Dendritic cell treated with granulocyte-macrophage colony-stimulating factor and Interleukin-4, amounts not matched to agents 40 ng/mL and 50 ng/mL, for 4 days (primary cell): ENCODE measurements at regions not wholly inside any gene's neighbourhood (a gene's known extent, or its start where the extent isn't known, plus 50 kb on each side); places are given as distances from the start of the nearest gene placed in this dataset.

Source experiments
- H3K27ac Mint-ChIP-seq: one replicate; pipeline ENCODE4 v1.8.0; 2022; ENCODE audit warnings: mild to moderate bottlenecking, mixed read lengths
- H3K27me3 Mint-ChIP-seq: one replicate; pipeline ENCODE4 v1.8.0; 2022; ENCODE audit warnings: mild to moderate bottlenecking, mixed read lengths
- H3K36me3 Mint-ChIP-seq: one replicate; pipeline ENCODE4 v1.8.0; 2022; ENCODE audit warnings: low read depth, mixed read lengths
- H3K4me1 Mint-ChIP-seq: one replicate; pipeline ENCODE4 v1.8.0; 2022; ENCODE audit warnings: low read depth, mixed read lengths
- H3K4me3 Mint-ChIP-seq: one replicate; pipeline ENCODE4 v1.8.0; 2022; ENCODE audit warnings: mild to moderate bottlenecking, moderate library complexity, mixed read lengths
- H3K9me3 Mint-ChIP-seq: one replicate; pipeline ENCODE4 v1.8.0; 2022; ENCODE audit warnings: mixed read lengths
- intact Hi-C: fragments of 100-400 bp; cut with micrococcal nuclease; formaldehyde crosslinking; loops from one replicate; pipeline ENCODE4 v1.15.0; 2022

DNA sequence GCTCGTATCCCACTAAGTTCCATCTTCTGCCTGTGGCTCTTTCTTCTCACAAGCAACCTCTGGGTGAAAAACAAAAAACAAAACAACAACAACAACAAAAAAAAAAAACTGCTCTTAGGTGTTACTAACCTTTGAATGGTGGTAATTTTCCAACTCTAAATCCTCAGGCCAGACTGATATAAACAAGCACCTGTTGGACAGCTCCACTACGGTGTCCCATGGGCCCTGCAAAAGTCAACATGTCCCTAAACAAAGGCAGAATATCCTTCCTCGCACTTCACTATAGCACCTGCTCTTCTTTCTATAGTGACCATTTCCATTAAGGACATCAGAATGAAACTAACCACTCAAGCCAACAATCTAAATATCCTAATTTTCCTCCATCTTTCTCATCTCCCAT is 54.6 kb upstream of the PARM1 start:
- Mint-ChIP-seq H3K27ac (no peak overlapping the region), H3K9me3 (peaks cover 8% of the 10 kb centered on the region), H3K4me1 (peaks cover 7% of the 10 kb centered on the region), H3K36me3 (no peaks in the 10 kb centered on the region), H3K27me3 (peaks cover 4% of the 10 kb centered on the region), H3K4me3 (no peak overlapping the region)
- intact Hi-C loops: no loop called here

DNA sequence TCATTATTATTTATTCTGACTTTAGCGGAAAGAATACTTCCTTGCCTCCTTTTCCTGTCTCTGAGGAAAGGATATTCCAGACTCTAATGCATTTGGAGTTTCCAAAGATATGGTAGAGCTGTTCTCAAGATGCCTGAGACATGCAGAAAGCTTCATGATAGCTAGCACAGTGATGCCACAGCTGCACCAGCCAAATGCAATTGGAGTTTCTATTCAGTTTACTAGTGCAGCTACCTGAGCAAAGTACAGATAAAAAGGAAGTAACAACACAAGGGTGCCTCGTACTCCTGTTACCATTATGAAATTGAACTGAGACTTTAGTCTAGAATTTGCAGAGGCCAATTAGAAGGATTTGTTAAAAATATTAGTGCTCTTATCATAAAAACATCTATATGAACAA is 57.5 kb upstream of the PARM1 start:
- Mint-ChIP-seq H3K9me3 (peaks cover 2% of the 10 kb centered on the region), H3K4me3 (no peak overlapping the region), H3K27ac (no peak overlapping the region), H3K4me1 (no peaks in the 10 kb centered on the region), H3K27me3 (peaks cover 7% of the 10 kb centered on the region), H3K36me3 (no peaks in the 10 kb centered on the region)
- intact Hi-C loops: loop anchor here (2.0 kb wide), 1 partner anchor 243 kb away; no protein-coding TSS in a partner anchor

DNA sequence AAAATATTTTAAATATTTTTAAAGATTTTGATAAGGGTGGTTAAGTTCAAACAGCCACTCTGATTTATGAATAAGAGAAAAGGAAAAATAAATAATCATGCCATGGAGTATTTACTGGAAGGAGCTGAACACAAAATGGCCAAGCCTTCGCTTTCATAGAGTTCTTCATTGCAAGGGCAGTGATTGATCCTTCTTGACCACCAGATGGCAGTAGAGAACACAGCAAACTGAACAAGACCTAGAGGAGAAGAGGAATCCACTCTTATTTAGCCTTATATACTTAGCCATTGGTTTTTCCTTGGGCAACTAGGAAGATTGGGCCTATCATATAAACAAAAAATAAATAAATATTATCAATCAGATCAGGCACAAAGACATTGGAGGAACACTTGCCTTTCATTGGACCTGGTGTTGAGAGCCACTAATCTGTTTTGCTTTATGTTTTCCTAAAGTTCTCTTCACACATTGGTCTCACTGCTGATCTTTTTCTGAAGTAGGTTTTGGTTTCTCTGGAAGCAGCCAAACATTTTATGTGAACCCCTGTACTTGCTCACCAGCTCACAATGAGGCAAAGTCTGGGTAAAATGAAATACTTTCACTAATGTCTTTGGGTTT is 58.1 kb upstream of the PARM1 start:
- intact Hi-C loops: loop anchor here (2.0 to 5.0 kb wide), 3 partner anchors 244 to 612 kb away; no protein-coding TSS in a partner anchor
- Mint-ChIP-seq H3K27ac (no peak overlapping the region), H3K27me3 (peaks cover 7% of the 10 kb centered on the region), H3K4me3 (no peak overlapping the region), H3K4me1 (no peaks in the 10 kb centered on the region), H3K9me3 (no peaks in the 10 kb centered on the region), H3K36me3 (no peaks in the 10 kb centered on the region)

GRCh38 chr4:74873545-74874301 is 59.2 kb upstream of the PARM1 start:
- Mint-ChIP-seq H3K9me3 (no peaks in the 10 kb centered on the region), H3K36me3 (no peaks in the 10 kb centered on the region), H3K27me3 (peaks cover 7% of the 10 kb centered on the region), H3K4me3 (no peak overlapping the region), H3K4me1 (no peaks in the 10 kb centered on the region), H3K27ac (no peak overlapping the region)
- intact Hi-C loops: loop anchor here (2.0 to 5.0 kb wide), 3 partner anchors 245 to 614 kb away; no protein-coding TSS in a partner anchor

DNA sequence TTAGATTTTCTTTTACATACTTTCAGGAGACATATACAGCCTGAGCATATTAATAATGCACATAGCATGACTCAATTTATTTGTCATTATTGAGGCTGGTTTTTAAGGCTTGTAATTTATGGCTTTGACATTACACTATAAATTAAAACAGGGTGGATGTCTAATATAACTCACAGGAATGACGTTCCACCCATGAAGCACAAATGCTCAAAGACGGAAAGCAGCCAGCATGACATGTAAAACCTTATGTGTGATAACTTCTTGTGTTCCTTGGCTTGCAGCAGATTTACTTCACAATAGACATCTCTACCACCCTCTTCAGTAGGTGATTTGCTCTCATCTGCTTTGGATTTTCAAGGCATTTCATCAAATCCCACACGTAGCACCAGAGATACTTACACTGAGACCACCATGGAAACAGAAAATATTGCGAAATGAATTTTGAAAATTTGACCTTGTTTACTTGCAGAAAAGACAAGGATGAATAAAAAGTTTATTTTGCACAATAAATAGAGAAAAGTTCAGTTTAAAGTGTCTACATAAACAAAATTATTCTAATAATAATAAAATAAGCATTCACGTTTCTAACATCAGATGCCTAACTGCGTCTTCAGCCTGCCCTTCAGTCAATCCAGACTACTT is 64.7 kb upstream of the BTC start:
- H3K27ac Mint-ChIP-seq: no peak overlapping the region
- no peaks in the 10 kb centered on the region for H3K36me3 Mint-ChIP-seq
- H3K27me3 Mint-ChIP-seq: peaks cover 2% of the 10 kb centered on the region
- H3K4me1 Mint-ChIP-seq: no peaks in the 10 kb centered on the region
- peaks cover 13% of the 10 kb centered on the region for H3K9me3 Mint-ChIP-seq
- intact Hi-C loops: no loop called here
- H3K4me3 Mint-ChIP-seq: no peak overlapping the region

- Mint-ChIP-seq H3K36me3 (no peaks in the 10 kb centered on the region), H3K27ac (no peak overlapping the region), H3K9me3 (no peaks in the 10 kb centered on the region), H3K4me1 (no peaks in the 10 kb centered on the region), H3K27me3 (no peaks in the 10 kb centered on the region), H3K4me3 (no peak overlapping the region)
- intact Hi-C loops: no loop called here
Observed at GRCh38 chr4:74855879-74856278, 61.6 kb upstream of the BTC start.

DNA sequence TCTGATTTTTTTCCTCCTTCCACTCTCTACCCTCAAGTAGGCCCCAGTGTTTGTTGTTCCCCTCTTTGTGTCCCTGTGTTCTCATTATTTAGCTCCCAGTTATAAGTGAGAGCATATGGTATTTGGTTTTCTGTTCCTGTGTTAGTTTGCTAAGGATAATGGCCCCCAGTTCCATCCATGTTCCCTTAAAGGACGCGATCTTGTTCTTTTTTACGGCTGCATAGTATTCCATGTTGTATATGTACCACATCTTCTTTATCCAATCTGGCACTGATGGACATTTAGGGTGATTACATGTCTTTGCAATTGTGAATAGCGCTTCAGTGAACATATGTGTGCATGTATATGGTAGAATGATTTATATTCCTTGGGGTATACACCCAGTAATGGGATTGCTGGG is 54.5 kb upstream of the BTC start:
- Mint-ChIP-seq H3K9me3 (peaks cover 20% of the 10 kb centered on the region), H3K36me3 (no peaks in the 10 kb centered on the region), H3K27ac (no peak overlapping the region), H3K4me3 (no peak overlapping the region), H3K27me3 (no peaks in the 10 kb centered on the region), H3K4me1 (no peaks in the 10 kb centered on the region)
- intact Hi-C loops: no loop called here

DNA sequence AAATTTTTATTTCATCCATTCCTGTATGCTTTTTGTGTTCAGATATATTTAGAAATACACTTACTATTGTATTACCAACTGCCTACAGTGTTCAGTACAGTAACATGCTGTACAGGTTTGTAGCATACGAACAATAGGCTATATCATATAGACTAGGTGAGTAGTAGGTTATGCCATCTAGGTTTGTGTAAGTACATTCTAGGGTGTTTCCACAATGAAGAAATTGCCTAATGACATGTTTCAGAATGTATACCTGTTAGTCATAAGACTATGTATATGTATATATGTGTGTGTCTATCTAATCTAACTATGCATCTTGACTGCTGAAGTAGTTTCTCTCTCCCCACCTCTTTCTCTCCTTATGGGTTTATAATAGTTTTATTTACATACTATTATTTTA is 51.5 kb upstream of the BTC start:
- intact Hi-C loops: no loop called here
- no peaks in the 10 kb centered on the region for H3K4me1 Mint-ChIP-seq
- no peak overlapping the region for H3K4me3 Mint-ChIP-seq
- H3K9me3 Mint-ChIP-seq: peaks cover 20% of the 10 kb centered on the region
- H3K27me3 Mint-ChIP-seq: no peaks in the 10 kb centered on the region
- no peaks in the 10 kb centered on the region for H3K36me3 Mint-ChIP-seq
- H3K27ac Mint-ChIP-seq: no peak overlapping the region
